ENCODE measurements at regions not wholly inside any gene's neighbourhood (a gene's known extent, or its start where the extent isn't known, plus 50 kb on each side); places are given as distances from the start of the nearest gene placed in this dataset.

DNA sequence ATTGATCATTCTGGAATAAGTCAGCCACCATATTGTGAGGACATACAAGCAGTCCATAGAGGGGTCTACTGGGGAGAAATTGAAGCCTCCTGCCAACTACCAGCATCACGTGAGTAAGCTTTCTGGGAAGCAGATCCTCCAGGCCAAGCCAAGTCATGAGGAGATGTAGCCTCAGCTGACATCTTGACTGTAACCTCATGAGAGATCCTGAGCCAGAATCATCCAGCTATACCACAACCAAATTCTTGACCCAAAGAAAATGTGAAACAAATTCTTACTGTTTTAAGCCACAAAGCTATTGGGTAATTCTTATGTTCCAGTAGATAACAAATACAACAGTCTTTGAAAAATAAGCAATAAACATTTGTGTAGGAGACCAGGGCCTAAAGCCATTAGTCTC, 479.4 kb upstream of the DCN start:
- Histone ChIP-seq H3K36me3 (ENCODE audit: control insufficient read depth, insufficient read depth, low read length) (no peaks in the 10 kb centered on the region), H3K27ac (ENCODE audit: low read length) (no peak overlapping the region), H3K9me3 (ENCODE audit: control insufficient read depth, insufficient read depth, low read depth, low read length) (no peaks in the 10 kb centered on the region), H3K27me3 (ENCODE audit: control insufficient read depth, insufficient read depth, low read length) (no peaks in the 10 kb centered on the region), H3K4me1 (ENCODE audit: control insufficient read depth, insufficient read depth, low read length) (no peaks in the 10 kb centered on the region), H3K4me3 (ENCODE audit: low read depth in 2 of 2, low read length in 2 of 2) (no peak overlapping the region)
- BruUV-seq (replicated peaks), result no TSS peak
- intact Hi-C loops (cut with micrococcal nuclease; ENCODE audit: unreplicated experiment), result no loop called here
- ATAC-seq (no peak), DNase-seq (ENCODE audit: low read depth, low spot score) (no peak)
- ChIA-PET POLR2A (no interaction called here), CTCF (no interaction called here)
- in situ Hi-C loops (cut with HindIII; ENCODE audit: low pct_unique_long_range_greater_than_20kb, low sequenced_read_pairs), result no loop called here
- TF ChIP-seq, protein P1, sequence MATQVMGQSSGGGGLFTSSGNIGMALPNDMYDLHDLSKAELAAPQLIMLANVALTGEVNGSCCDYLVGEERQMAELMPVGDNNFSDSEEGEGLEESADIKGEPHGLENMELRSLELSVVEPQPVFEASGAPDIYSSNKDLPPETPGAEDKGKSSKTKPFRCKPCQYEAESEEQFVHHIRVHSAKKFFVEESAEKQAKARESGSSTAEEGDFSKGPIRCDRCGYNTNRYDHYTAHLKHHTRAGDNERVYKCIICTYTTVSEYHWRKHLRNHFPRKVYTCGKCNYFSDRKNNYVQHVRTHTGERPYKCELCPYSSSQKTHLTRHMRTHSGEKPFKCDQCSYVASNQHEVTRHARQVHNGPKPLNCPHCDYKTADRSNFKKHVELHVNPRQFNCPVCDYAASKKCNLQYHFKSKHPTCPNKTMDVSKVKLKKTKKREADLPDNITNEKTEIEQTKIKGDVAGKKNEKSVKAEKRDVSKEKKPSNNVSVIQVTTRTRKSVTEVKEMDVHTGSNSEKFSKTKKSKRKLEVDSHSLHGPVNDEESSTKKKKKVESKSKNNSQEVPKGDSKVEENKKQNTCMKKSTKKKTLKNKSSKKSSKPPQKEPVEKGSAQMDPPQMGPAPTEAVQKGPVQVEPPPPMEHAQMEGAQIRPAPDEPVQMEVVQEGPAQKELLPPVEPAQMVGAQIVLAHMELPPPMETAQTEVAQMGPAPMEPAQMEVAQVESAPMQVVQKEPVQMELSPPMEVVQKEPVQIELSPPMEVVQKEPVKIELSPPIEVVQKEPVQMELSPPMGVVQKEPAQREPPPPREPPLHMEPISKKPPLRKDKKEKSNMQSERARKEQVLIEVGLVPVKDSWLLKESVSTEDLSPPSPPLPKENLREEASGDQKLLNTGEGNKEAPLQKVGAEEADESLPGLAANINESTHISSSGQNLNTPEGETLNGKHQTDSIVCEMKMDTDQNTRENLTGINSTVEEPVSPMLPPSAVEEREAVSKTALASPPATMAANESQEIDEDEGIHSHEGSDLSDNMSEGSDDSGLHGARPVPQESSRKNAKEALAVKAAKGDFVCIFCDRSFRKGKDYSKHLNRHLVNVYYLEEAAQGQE (IDR thresholded peaks at IDR 0.05; ENCODE audit: insufficient read depth in 1 of 2, low read depth in 2 of 2, low read length in 1 of 2), result no peak
- TF ChIP-seq SIN3A (IDR thresholded peaks at IDR 0.05; ENCODE audit: borderline replicate concordance, insufficient read depth, low read depth, low read length) (no peak), POLR2AphosphoS5 (IDR thresholded peaks at IDR 0.05; ENCODE audit: low read depth, low read length) (no peak), TCF7L2 (IDR thresholded peaks at IDR 0.05; ENCODE audit: low read depth, low read length) (no peak)
- TF ChIP-seq, protein P2, sequence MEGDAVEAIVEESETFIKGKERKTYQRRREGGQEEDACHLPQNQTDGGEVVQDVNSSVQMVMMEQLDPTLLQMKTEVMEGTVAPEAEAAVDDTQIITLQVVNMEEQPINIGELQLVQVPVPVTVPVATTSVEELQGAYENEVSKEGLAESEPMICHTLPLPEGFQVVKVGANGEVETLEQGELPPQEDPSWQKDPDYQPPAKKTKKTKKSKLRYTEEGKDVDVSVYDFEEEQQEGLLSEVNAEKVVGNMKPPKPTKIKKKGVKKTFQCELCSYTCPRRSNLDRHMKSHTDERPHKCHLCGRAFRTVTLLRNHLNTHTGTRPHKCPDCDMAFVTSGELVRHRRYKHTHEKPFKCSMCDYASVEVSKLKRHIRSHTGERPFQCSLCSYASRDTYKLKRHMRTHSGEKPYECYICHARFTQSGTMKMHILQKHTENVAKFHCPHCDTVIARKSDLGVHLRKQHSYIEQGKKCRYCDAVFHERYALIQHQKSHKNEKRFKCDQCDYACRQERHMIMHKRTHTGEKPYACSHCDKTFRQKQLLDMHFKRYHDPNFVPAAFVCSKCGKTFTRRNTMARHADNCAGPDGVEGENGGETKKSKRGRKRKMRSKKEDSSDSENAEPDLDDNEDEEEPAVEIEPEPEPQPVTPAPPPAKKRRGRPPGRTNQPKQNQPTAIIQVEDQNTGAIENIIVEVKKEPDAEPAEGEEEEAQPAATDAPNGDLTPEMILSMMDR (IDR thresholded peaks at IDR 0.05), result no peak

DNA sequence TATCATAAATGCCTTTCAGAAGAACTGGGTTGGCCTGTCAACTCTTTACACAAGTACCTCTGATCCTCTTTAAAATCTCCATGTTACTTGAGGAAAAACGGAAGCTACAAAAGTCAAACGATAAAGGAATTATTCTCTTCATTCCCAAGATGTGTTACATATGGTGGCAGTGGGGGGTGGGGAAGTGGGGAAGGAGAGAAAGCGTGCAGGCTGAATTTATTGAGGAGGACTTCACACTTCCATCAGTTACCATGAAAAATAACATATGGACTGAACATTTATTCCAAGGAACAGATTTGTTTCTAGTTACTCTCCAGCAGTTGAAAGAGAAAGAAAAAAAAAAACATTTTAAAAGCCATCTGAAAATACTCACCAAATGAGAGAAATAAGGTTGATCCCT, 474.4 kb upstream of the DCN start:
- H3K4me1 ChIP-seq (ENCODE audit: control insufficient read depth, insufficient read depth, low read length), result no peaks in the 10 kb centered on the region
- BruUV-seq (replicated peaks), result no TSS peak
- no peak overlapping the region for H3K27ac ChIP-seq (ENCODE audit: low read length)
- H3K9me3 ChIP-seq (ENCODE audit: control insufficient read depth, insufficient read depth, low read depth, low read length), result no peaks in the 10 kb centered on the region
- POLR2A ChIA-PET, result no interaction called here
- H3K27me3 ChIP-seq (ENCODE audit: control insufficient read depth, insufficient read depth, low read length), result no peaks in the 10 kb centered on the region
- in situ Hi-C loops (cut with HindIII; ENCODE audit: low pct_unique_long_range_greater_than_20kb, low sequenced_read_pairs) (no loop called here), intact Hi-C loops (cut with micrococcal nuclease; ENCODE audit: unreplicated experiment) (no loop called here)
- TF ChIP-seq, protein P2 (IDR thresholded peaks at IDR 0.05), result no peak
- no peak for TF ChIP-seq SIN3A (IDR thresholded peaks at IDR 0.05; ENCODE audit: borderline replicate concordance, insufficient read depth, low read depth, low read length)
- no peak for TF ChIP-seq TCF7L2 (IDR thresholded peaks at IDR 0.05; ENCODE audit: low read depth, low read length)
- TF ChIP-seq, protein P1 (IDR thresholded peaks at IDR 0.05; ENCODE audit: insufficient read depth in 1 of 2, low read depth in 2 of 2, low read length in 1 of 2), result no peak
- TF ChIP-seq POLR2AphosphoS5 (IDR thresholded peaks at IDR 0.05; ENCODE audit: low read depth, low read length), result no peak
- CTCF ChIA-PET, result no interaction called here
- H3K4me3 ChIP-seq (ENCODE audit: low read depth in 2 of 2, low read length in 2 of 2), result no peak overlapping the region
- no peaks in the 10 kb centered on the region for H3K36me3 ChIP-seq (ENCODE audit: control insufficient read depth, insufficient read depth, low read length)
- ATAC-seq (no peak), DNase-seq (ENCODE audit: low read depth, low spot score) (no peak)
